ENCODE measurements at regions not wholly inside any gene's neighbourhood (a gene's known extent, or its start where the extent isn't known, plus 50 kb on each side); places are given as distances from the start of the nearest gene placed in this dataset.

GRCh38 chr17:74085434-74085833, 118.0 kb upstream of the RPL38 start:
- ChIA-PET POLR2A (no interaction called here), CTCF (interaction anchor here (2.1 kb wide), 1 partner anchor 26 kb away, joined by 5 read pairs; no protein-coding TSS in a partner anchor)
- DNase-seq (ENCODE audit: extremely low spot score): peak; percentile 36
- no peak for TF ChIP-seq TARDBP (IDR thresholded peaks at IDR 0.05)
- TF ChIP-seq PKNOX1 (IDR thresholded peaks at IDR 0.05): peak; percentile 68
- no peak for TF ChIP-seq LEF1 (IDR thresholded peaks at IDR 0.05; ENCODE audit: borderline replicate concordance)

- CTCF ChIA-PET: interaction anchor here (2.1 kb wide), 1 partner anchor 25 kb away, joined by 5 read pairs; no protein-coding TSS in a partner anchor
- no peak for DNase-seq (ENCODE audit: extremely low spot score)
- TF ChIP-seq BHLHE40 (IDR thresholded peaks at IDR 0.05; ENCODE audit: borderline replicate concordance): no peak
- TF ChIP-seq FOXM1 (IDR thresholded peaks at IDR 0.05; ENCODE audit: borderline replicate concordance): no peak
- no peak for TF ChIP-seq LEF1 (IDR thresholded peaks at IDR 0.05; ENCODE audit: borderline replicate concordance)
- TF ChIP-seq FOXA1 (IDR thresholded peaks at IDR 0.05): no peak
- no peak for TF ChIP-seq ZNF384 (IDR thresholded peaks at IDR 0.05)
- no peak for TF ChIP-seq HDGF (IDR thresholded peaks at IDR 0.05; ENCODE audit: borderline replicate concordance)
- no peak for TF ChIP-seq ELF4 (IDR thresholded peaks at IDR 0.05)
- no peak for TF ChIP-seq FOXK2 (IDR thresholded peaks at IDR 0.05)
- no peak for TF ChIP-seq NFRKB (IDR thresholded peaks at IDR 0.05)
- TF ChIP-seq CTBP1 (IDR thresholded peaks at IDR 0.05; ENCODE audit: borderline replicate concordance): no peak
- TF ChIP-seq PKNOX1 (IDR thresholded peaks at IDR 0.05): no peak
- TF ChIP-seq SUZ12 (IDR thresholded peaks at IDR 0.05): no peak
- TF ChIP-seq TARDBP (IDR thresholded peaks at IDR 0.05): no peak
- no peak for TF ChIP-seq L3MBTL2 (conservative IDR thresholded peaks at IDR 0.05)
- no peak for TF ChIP-seq SP1 (IDR thresholded peaks at IDR 0.05)
- TF ChIP-seq ARNT (IDR thresholded peaks at IDR 0.05): no peak
- POLR2A ChIA-PET: no interaction called here
Observed at GRCh38 chr17:74087002-74087585, 116.4 kb upstream of the RPL38 start.

- no peak for DNase-seq (ENCODE audit: extremely low spot score)
- TF ChIP-seq L3MBTL2 (conservative IDR thresholded peaks at IDR 0.05) (no peak), FOXA1 (IDR thresholded peaks at IDR 0.05) (no peak), TARDBP (IDR thresholded peaks at IDR 0.05) (no peak), CTBP1 (IDR thresholded peaks at IDR 0.05; ENCODE audit: borderline replicate concordance) (no peak), ZNF384 (IDR thresholded peaks at IDR 0.05) (no peak), LEF1 (IDR thresholded peaks at IDR 0.05; ENCODE audit: borderline replicate concordance) (no peak), SP1 (IDR thresholded peaks at IDR 0.05) (no peak)
- ChIA-PET POLR2A (no interaction called here), CTCF (no interaction called here)
Observed at GRCh38 chr17:74088285-74088933, 115.1 kb upstream of the RPL38 start.

- DNase-seq (ENCODE audit: extremely low spot score): no peak
- POLR2A ChIA-PET: no interaction called here
- CTCF ChIA-PET: interaction anchor here (0.9 to 1.6 kb wide), 5 partner anchors 12 to 659 kb away, joined by 3 to 6 read pairs (median 4); no protein-coding TSS in a partner anchor
- TF ChIP-seq LEF1 (IDR thresholded peaks at IDR 0.05; ENCODE audit: borderline replicate concordance): no peak
- no peak for TF ChIP-seq SUZ12 (IDR thresholded peaks at IDR 0.05)
- TF ChIP-seq PKNOX1 (IDR thresholded peaks at IDR 0.05): no peak
- TF ChIP-seq CTBP1 (IDR thresholded peaks at IDR 0.05; ENCODE audit: borderline replicate concordance): no peak
- no peak for TF ChIP-seq NFRKB (IDR thresholded peaks at IDR 0.05)
- TF ChIP-seq TARDBP (IDR thresholded peaks at IDR 0.05): no peak
- TF ChIP-seq BHLHE40 (IDR thresholded peaks at IDR 0.05; ENCODE audit: borderline replicate concordance): no peak
- TF ChIP-seq ELF4 (IDR thresholded peaks at IDR 0.05): no peak
- TF ChIP-seq SP1 (IDR thresholded peaks at IDR 0.05): no peak
- TF ChIP-seq HDGF (IDR thresholded peaks at IDR 0.05; ENCODE audit: borderline replicate concordance): no peak
- no peak for TF ChIP-seq FOXK2 (IDR thresholded peaks at IDR 0.05)
Observed at GRCh38 chr17:74088934-74089329, 114.5 kb upstream of the RPL38 start.

GRCh38 chr17:74089380-74089779, 114.1 kb upstream of the RPL38 start:
- ChIA-PET CTCF (interaction anchor here (0.7 to 1.9 kb wide), 14 partner anchors 10 to 660 kb away, joined by 3 to 14 read pairs (median 4); no protein-coding TSS in a partner anchor), POLR2A (no interaction called here)
- DNase-seq (ENCODE audit: extremely low spot score): no peak
- no peak for TF ChIP-seq NFRKB (IDR thresholded peaks at IDR 0.05)
- no peak for TF ChIP-seq FOXA1 (IDR thresholded peaks at IDR 0.05)
- TF ChIP-seq FOXM1 (IDR thresholded peaks at IDR 0.05; ENCODE audit: borderline replicate concordance): no peak
- TF ChIP-seq SUZ12 (IDR thresholded peaks at IDR 0.05): no peak
- no peak for TF ChIP-seq FOXK2 (IDR thresholded peaks at IDR 0.05)
- TF ChIP-seq PKNOX1 (IDR thresholded peaks at IDR 0.05): no peak
- no peak for TF ChIP-seq ELF4 (IDR thresholded peaks at IDR 0.05)
- no peak for TF ChIP-seq ARNT (IDR thresholded peaks at IDR 0.05)
- TF ChIP-seq CTBP1 (IDR thresholded peaks at IDR 0.05; ENCODE audit: borderline replicate concordance): no peak
- no peak for TF ChIP-seq BHLHE40 (IDR thresholded peaks at IDR 0.05; ENCODE audit: borderline replicate concordance)
- no peak for TF ChIP-seq ZNF384 (IDR thresholded peaks at IDR 0.05)
- TF ChIP-seq HDGF (IDR thresholded peaks at IDR 0.05; ENCODE audit: borderline replicate concordance): no peak
- TF ChIP-seq L3MBTL2 (conservative IDR thresholded peaks at IDR 0.05): no peak
- TF ChIP-seq LEF1 (IDR thresholded peaks at IDR 0.05; ENCODE audit: borderline replicate concordance): no peak
- TF ChIP-seq SP1 (IDR thresholded peaks at IDR 0.05): no peak
- TF ChIP-seq TARDBP (IDR thresholded peaks at IDR 0.05): no peak

All from HEK293T (cell line).